CD4-positive, CD25-positive, alpha-beta regulatory T cell (primary cell): ENCODE measurements at regions not wholly inside any gene's neighbourhood (a gene's known extent, or its start where the extent isn't known, plus 50 kb on each side); places are given as distances from the start of the nearest gene placed in this dataset.
A peak's percentile ranks its signal among the peaks of the same experiment; 100 is the strongest.
"Not testable (repeated sequence)": the region's sequence is repeated elsewhere in the genome, so short reads cannot be mapped to it uniquely, and the experiment has no call there.

Experiments used
- ATAC-seq, 2 donors: fragments of 150-1000 bp; cut with Tn5 transposase; one replicate each; pipeline ENCODE4 v1.10.0; 2021; ENCODE audit warnings: low read depth in 2 of 2, moderate number of reproducible peaks in 2 of 2, moderate library complexity in 1 of 2
- DNase-seq, 3 donors: peaks; one replicate each; pipeline versions ENCODE4 v3.0.0 to v3.0.0-alpha.2; 2012 to 2022; ENCODE audit warnings: mixed read lengths in 1 of 3
- H3K27ac ChIP-seq: one replicate; pipeline ENCODE4 v1.7.0; 2013; ENCODE audit warnings: mild to moderate bottlenecking, low read length; ENCODE audit not compliant: insufficient read depth, poor library complexity, severe bottlenecking
- H3K27me3 ChIP-seq: one replicate; pipeline ENCODE4 v1.7.0; 2013; ENCODE audit warnings: low read length; ENCODE audit not compliant: control insufficient read depth, insufficient read depth
- H3K36me3 ChIP-seq: one replicate; pipeline ENCODE4 v1.7.0; 2013; ENCODE audit warnings: mild to moderate bottlenecking, low read length, moderate library complexity; ENCODE audit not compliant: control insufficient read depth, insufficient read depth
- H3K4me1 ChIP-seq: 2 replicates; pipeline ENCODE4 v1.7.0; 2013; ENCODE audit warnings: mild to moderate bottlenecking, low read length; ENCODE audit not compliant: insufficient read depth, control insufficient read depth, poor library complexity, severe bottlenecking
- H3K4me3 ChIP-seq: one replicate; pipeline ENCODE4 v1.7.0; 2013; ENCODE audit warnings: low read depth, mild to moderate bottlenecking, low read length, moderate library complexity
- H3K9me3 ChIP-seq, 2 experiments: 1 replicate in 1 of 2; 2 replicates in 1 of 2; pipeline ENCODE4 v1.7.0; 2013; ENCODE audit warnings: low read length in 2 of 2, mild to moderate bottlenecking in 1 of 2, moderate library complexity in 1 of 2; ENCODE audit not compliant: control insufficient read depth in 2 of 2
- H3K27ac Mint-ChIP-seq, 3 donors: one replicate each; pipeline ENCODE4 v1.8.0; 2020 to 2022; ENCODE audit warnings: mild to moderate bottlenecking in 3 of 3, mixed read lengths in 3 of 3, moderate library complexity in 2 of 3
- H3K27me3 Mint-ChIP-seq: one replicate; pipeline ENCODE4 v1.8.0; 2022; ENCODE audit warnings: mild to moderate bottlenecking, mixed read lengths
- H3K36me3 Mint-ChIP-seq: one replicate; pipeline ENCODE4 v1.8.0; 2020; ENCODE audit warnings: mixed read lengths
- H3K4me1 Mint-ChIP-seq, 4 donors: one replicate each; pipeline ENCODE4 v1.8.0; 2020 to 2022; ENCODE audit warnings: mixed read lengths in 4 of 4, mild to moderate bottlenecking in 1 of 4
- H3K4me3 Mint-ChIP-seq, 4 donors: one replicate each; pipeline ENCODE4 v1.8.0; 2020 to 2022; ENCODE audit warnings: mild to moderate bottlenecking in 4 of 4, mixed read lengths in 4 of 4, moderate library complexity in 3 of 4
- H3K9me3 Mint-ChIP-seq, 7 donors: one replicate each; pipeline ENCODE4 v1.8.0; 2020 to 2022; ENCODE audit warnings: mixed read lengths in 7 of 7, mild to moderate bottlenecking in 3 of 7, moderate library complexity in 2 of 7

- H3K4me3 ChIP-seq, H3K9me3 ChIP-seq, H3K27me3 Mint-ChIP-seq, H3K4me1 Mint-ChIP-seq, H3K4me1 ChIP-seq, DNase-seq, H3K27ac ChIP-seq, H3K36me3 Mint-ChIP-seq, H3K27me3 ChIP-seq, H3K36me3 ChIP-seq, H3K4me3 Mint-ChIP-seq, H3K27ac Mint-ChIP-seq, ATAC-seq: not testable (repeated sequence)
- H3K9me3 Mint-ChIP-seq, result peaks cover 0 to 18% (median 3%) of the 10 kb centered on the region in 7 donors
These were observed 105.6 kb upstream of the EDA2R start for GRCh38 chrX:66744519-66744918.

- ATAC-seq (no peak), DNase-seq (peak in 2 of 3 donors; percentile 25 to 44)
- no peaks in the 10 kb centered on the region for H3K36me3 ChIP-seq
- H3K27me3 ChIP-seq, result no peaks in the 10 kb centered on the region
- H3K4me1 ChIP-seq, result no peaks in the 10 kb centered on the region
- Mint-ChIP-seq H3K4me3 (no peak overlapping the region), H3K27ac (no peak overlapping the region), H3K36me3 (no peaks in the 10 kb centered on the region), H3K4me1 (peaks cover 0 to 2% (median 0%) of the 10 kb centered on the region in 4 donors), H3K9me3 (peaks cover 0 to 3% (median 0%) of the 10 kb centered on the region in 7 donors), H3K27me3 (peaks cover 4% of the 10 kb centered on the region)
- no peaks in the 10 kb centered on the region for H3K9me3 ChIP-seq
- no peak overlapping the region for H3K4me3 ChIP-seq
- no peak overlapping the region for H3K27ac ChIP-seq
These were observed 92.5 kb upstream of the EDA2R start for GRCh38 chrX:66731398-66731797.

GRCh38 chrX:66728818-66729271 is 90.0 kb upstream of the EDA2R start:
- peak overlapping the region; percentile 92 to 95 (median 94) for H3K27ac Mint-ChIP-seq
- H3K4me3 Mint-ChIP-seq, result peak overlapping the region; percentile 61 to 94 (median 90)
- DNase-seq, result peak; percentile 3 to 65 (median 61)
- peaks cover 0 to 2% (median 0%) of the 10 kb centered on the region in 4 donors for H3K4me1 Mint-ChIP-seq
- peak; percentile 55 to 59 for ATAC-seq
- peaks cover 0 to 2% (median 0%) of the 10 kb centered on the region in 7 donors for H3K9me3 Mint-ChIP-seq
- Histone ChIP-seq H3K27ac (peak overlapping the region; percentile 41), H3K9me3 (no peaks in the 10 kb centered on the region), H3K4me1 (no peaks in the 10 kb centered on the region), H3K27me3 (no peaks in the 10 kb centered on the region), H3K36me3 (no peaks in the 10 kb centered on the region), H3K4me3 (peak overlapping the region; percentile 54)
- peaks cover 4% of the 10 kb centered on the region for H3K27me3 Mint-ChIP-seq
- H3K36me3 Mint-ChIP-seq, result no peaks in the 10 kb centered on the region

- no peaks in the 10 kb centered on the region for H3K36me3 Mint-ChIP-seq
- DNase-seq, result no peak
- H3K4me1 ChIP-seq, result no peaks in the 10 kb centered on the region
- no peak overlapping the region for H3K4me3 ChIP-seq
- H3K4me3 Mint-ChIP-seq, result no peak overlapping the region
- no peak for ATAC-seq
- H3K27me3 ChIP-seq, result no peaks in the 10 kb centered on the region
- no peaks in the 10 kb centered on the region for H3K27me3 Mint-ChIP-seq
- no peaks in the 10 kb centered on the region for H3K36me3 ChIP-seq
- H3K4me1 Mint-ChIP-seq, result no peaks in the 10 kb centered on the region
- no peak overlapping the region for H3K27ac ChIP-seq
- no peaks in the 10 kb centered on the region for H3K9me3 ChIP-seq
- no peak overlapping the region for H3K27ac Mint-ChIP-seq
- H3K9me3 Mint-ChIP-seq, result peaks cover 0 to 5% (median 1%) of the 10 kb centered on the region in 7 donors
These were observed 79.0 kb upstream of the EDA2R start for GRCh38 chrX:66717926-66718325.

- H3K27ac ChIP-seq, result no peak overlapping the region
- Mint-ChIP-seq H3K4me1 (no peaks in the 10 kb centered on the region), H3K9me3 (peaks cover 0 to 2% (median 0%) of the 10 kb centered on the region in 7 donors), H3K4me3 (no peak overlapping the region), H3K36me3 (no peaks in the 10 kb centered on the region), H3K27ac (no peak overlapping the region), H3K27me3 (no peaks in the 10 kb centered on the region)
- ATAC-seq (no peak), DNase-seq (no peak)
- no peaks in the 10 kb centered on the region for H3K9me3 ChIP-seq
- H3K27me3 ChIP-seq, result no peaks in the 10 kb centered on the region
- no peak overlapping the region for H3K4me3 ChIP-seq
- no peaks in the 10 kb centered on the region for H3K4me1 ChIP-seq
- no peaks in the 10 kb centered on the region for H3K36me3 ChIP-seq
These were observed 59.7 kb upstream of the EDA2R start for GRCh38 chrX:66698273-66699204.

- not testable (repeated sequence) for H3K4me3 Mint-ChIP-seq, H3K4me1 Mint-ChIP-seq, ATAC-seq, H3K27me3 Mint-ChIP-seq, DNase-seq, H3K4me3 ChIP-seq, H3K27me3 ChIP-seq, H3K9me3 Mint-ChIP-seq, H3K36me3 ChIP-seq, H3K27ac Mint-ChIP-seq, H3K9me3 ChIP-seq, H3K36me3 Mint-ChIP-seq, H3K27ac ChIP-seq, H3K4me1 ChIP-seq
These were observed 53.6 kb upstream of the EDA2R start for GRCh38 chrX:66692512-66692911.
